Vagina (tissue), 2 donors: ENCODE measurements at regions not wholly inside any gene's neighbourhood (a gene's known extent, or its start where the extent isn't known, plus 50 kb on each side); places are given as distances from the start of the nearest gene placed in this dataset.

Source experiments
- DNase-seq, 2 donors: peaks; one replicate each; pipeline ENCODE4 v3.0.0-alpha.2; 2017; ENCODE audit errors: extremely low spot score in 2 of 2
- H3K27ac ChIP-seq: fragments of 200-600 bp; sonication (generic); one replicate; pipeline ENCODE4 v1.5.1; 2019
- H3K27me3 ChIP-seq: fragments of 200-600 bp; sonication (generic); one replicate; pipeline ENCODE4 v1.5.1; 2019
- H3K36me3 ChIP-seq, 2 donors: fragments of 200-600 bp; sonication (generic); one replicate each; pipeline ENCODE4 v1.5.1; 2017 to 2019
- H3K4me1 ChIP-seq: fragments of 200-600 bp; sonication (generic); one replicate; pipeline ENCODE4 v1.5.1; 2019
- H3K4me3 ChIP-seq, 2 donors: fragments of 200-600 bp; sonication (generic); 1 replicate in 1 of 2; 2 replicates in 1 of 2; pipeline ENCODE4 v1.5.1; 2016 to 2019
- H3K9me3 ChIP-seq: fragments of 200-600 bp; sonication (generic); one replicate; pipeline ENCODE4 v1.5.1; 2019
- POLR2A ChIP-seq, 2 donors: fragments of 450-650 bp; IDR thresholded peaks; one replicate each; pipeline ENCODE4 v1.6.1; 2017; ENCODE audit warnings: antibody characterized with exemption in 2 of 2, mild to moderate bottlenecking in 2 of 2, moderate library complexity in 2 of 2
- POLR2AphosphoS5 ChIP-seq, 2 donors: sonication (generic); formaldehyde crosslinking; IDR thresholded peaks; one replicate each; pipeline ENCODE4 v1.9.0; 2017; ENCODE audit warnings: antibody characterized with exemption in 2 of 2, mild to moderate bottlenecking in 2 of 2, low read depth in 1 of 2; ENCODE audit not compliant: insufficient read depth in 1 of 2
- intact Hi-C: fragments of 100-400 bp; cut with DNase I; formaldehyde crosslinking; loops from one replicate; pipeline ENCODE4 v1.15.1; 2023
- TF ChIP-seq, protein P1 (sequence below), 3 experiments: fragments of 450-650 bp in 2 of 3; fragments of 200-600 bp in 1 of 3; sonication (generic) in 1 of 3; IDR thresholded peaks; one replicate each; pipeline ENCODE4 v1.5.1; 2017 to 2019; ENCODE audit warnings: antibody characterized with exemption in 3 of 3, mild to moderate bottlenecking in 2 of 3, moderate library complexity in 2 of 3

DNA sequence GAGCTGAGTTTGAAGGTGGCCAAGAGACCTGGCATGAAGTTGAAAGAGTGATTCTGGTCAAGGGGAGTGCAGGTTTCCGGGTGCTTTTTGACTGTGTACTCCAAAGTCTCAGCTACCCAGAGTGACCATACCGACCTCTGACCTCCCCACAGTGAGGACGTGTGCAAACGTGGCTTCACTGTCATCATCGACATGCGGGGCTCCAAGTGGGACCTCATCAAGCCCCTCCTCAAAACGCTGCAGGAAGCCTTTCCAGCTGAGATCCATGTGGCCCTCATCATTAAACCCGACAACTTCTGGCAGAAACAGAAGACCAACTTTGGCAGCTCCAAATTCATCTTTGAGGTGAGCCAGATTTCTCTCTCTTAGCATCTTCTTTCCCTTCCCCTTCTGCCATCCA is 272.4 kb upstream of the ROPN1 start:
- no peaks in the 10 kb centered on the region for H3K27me3 ChIP-seq
- H3K9me3 ChIP-seq: no peaks in the 10 kb centered on the region
- H3K36me3 ChIP-seq: no peaks in the 10 kb centered on the region
- no peak overlapping the region for H3K4me3 ChIP-seq
- no peak for TF ChIP-seq POLR2A (IDR thresholded peaks at IDR 0.05)
- TF ChIP-seq, protein P1, sequence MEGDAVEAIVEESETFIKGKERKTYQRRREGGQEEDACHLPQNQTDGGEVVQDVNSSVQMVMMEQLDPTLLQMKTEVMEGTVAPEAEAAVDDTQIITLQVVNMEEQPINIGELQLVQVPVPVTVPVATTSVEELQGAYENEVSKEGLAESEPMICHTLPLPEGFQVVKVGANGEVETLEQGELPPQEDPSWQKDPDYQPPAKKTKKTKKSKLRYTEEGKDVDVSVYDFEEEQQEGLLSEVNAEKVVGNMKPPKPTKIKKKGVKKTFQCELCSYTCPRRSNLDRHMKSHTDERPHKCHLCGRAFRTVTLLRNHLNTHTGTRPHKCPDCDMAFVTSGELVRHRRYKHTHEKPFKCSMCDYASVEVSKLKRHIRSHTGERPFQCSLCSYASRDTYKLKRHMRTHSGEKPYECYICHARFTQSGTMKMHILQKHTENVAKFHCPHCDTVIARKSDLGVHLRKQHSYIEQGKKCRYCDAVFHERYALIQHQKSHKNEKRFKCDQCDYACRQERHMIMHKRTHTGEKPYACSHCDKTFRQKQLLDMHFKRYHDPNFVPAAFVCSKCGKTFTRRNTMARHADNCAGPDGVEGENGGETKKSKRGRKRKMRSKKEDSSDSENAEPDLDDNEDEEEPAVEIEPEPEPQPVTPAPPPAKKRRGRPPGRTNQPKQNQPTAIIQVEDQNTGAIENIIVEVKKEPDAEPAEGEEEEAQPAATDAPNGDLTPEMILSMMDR (IDR thresholded peaks at IDR 0.05): no peak
- TF ChIP-seq POLR2AphosphoS5 (IDR thresholded peaks at IDR 0.05; ENCODE audit: insufficient read depth in 1 of 2, low read depth in 1 of 2): no peak
- no peak overlapping the region for H3K27ac ChIP-seq
- intact Hi-C loops: no loop called here
- H3K4me1 ChIP-seq: peaks cover 36% of the 10 kb centered on the region
- peak in 1 of 2 donors; percentile 79 for DNase-seq

- Histone ChIP-seq H3K9me3 (no peaks in the 10 kb centered on the region), H3K27me3 (no peaks in the 10 kb centered on the region), H3K27ac (peak overlapping the region; percentile 36), H3K4me3 (no peak overlapping the region), H3K4me1 (peaks cover 24% of the 10 kb centered on the region), H3K36me3 (no peaks in the 10 kb centered on the region)
- intact Hi-C loops: no loop called here
- DNase-seq: peak in 1 of 2 donors; percentile 58
- TF ChIP-seq POLR2A (IDR thresholded peaks at IDR 0.05) (no peak), POLR2AphosphoS5 (IDR thresholded peaks at IDR 0.05; ENCODE audit: insufficient read depth in 1 of 2, low read depth in 1 of 2) (no peak)
- TF ChIP-seq, protein P1 (IDR thresholded peaks at IDR 0.05): no peak
These were observed 274.6 kb upstream of the ROPN1 start for GRCh38 chr3:124266487-124266886.

GRCh38 chr3:124267406-124267805 is 275.5 kb upstream of the ROPN1 start:
- H3K27ac ChIP-seq: no peak overlapping the region
- intact Hi-C loops: no loop called here
- H3K4me1 ChIP-seq: peaks cover 25% of the 10 kb centered on the region

GRCh38 chr3:124268355-124268754 is 276.4 kb upstream of the ROPN1 start:
- peaks cover 31% of the 10 kb centered on the region for H3K4me1 ChIP-seq
- peak in 1 of 2 donors; percentile 64 for DNase-seq
- TF ChIP-seq POLR2AphosphoS5 (IDR thresholded peaks at IDR 0.05; ENCODE audit: insufficient read depth in 1 of 2, low read depth in 1 of 2) (no peak), POLR2A (IDR thresholded peaks at IDR 0.05) (no peak)
- TF ChIP-seq, protein P1 (IDR thresholded peaks at IDR 0.05): no peak
- peak overlapping the region; percentile 4 for H3K27ac ChIP-seq
- H3K4me3 ChIP-seq: no peak overlapping the region
- intact Hi-C loops: no loop called here
- H3K36me3 ChIP-seq: no peaks in the 10 kb centered on the region
- no peaks in the 10 kb centered on the region for H3K27me3 ChIP-seq
- H3K9me3 ChIP-seq: no peaks in the 10 kb centered on the region

More at GRCh38 chr3:124267406-124267805, 275.5 kb upstream of the ROPN1 start:
- H3K4me3 ChIP-seq: no peak overlapping the region
- DNase-seq: no peak
- H3K27me3 ChIP-seq: no peaks in the 10 kb centered on the region
- H3K36me3 ChIP-seq: no peaks in the 10 kb centered on the region
- no peak for TF ChIP-seq POLR2A (IDR thresholded peaks at IDR 0.05)
- no peak for TF ChIP-seq POLR2AphosphoS5 (IDR thresholded peaks at IDR 0.05; ENCODE audit: insufficient read depth in 1 of 2, low read depth in 1 of 2)
- TF ChIP-seq, protein P1 (IDR thresholded peaks at IDR 0.05): no peak
- H3K9me3 ChIP-seq: no peaks in the 10 kb centered on the region

- H3K27ac ChIP-seq: no peak overlapping the region
- intact Hi-C loops: no loop called here
These were observed 277.7 kb upstream of the ROPN1 start for GRCh38 chr3:124269619-124270018.

More at GRCh38 chr3:124269619-124270018, 277.7 kb upstream of the ROPN1 start:
- no peaks in the 10 kb centered on the region for H3K9me3 ChIP-seq
- peaks cover 35% of the 10 kb centered on the region for H3K4me1 ChIP-seq
- no peak overlapping the region for H3K4me3 ChIP-seq
- no peaks in the 10 kb centered on the region for H3K27me3 ChIP-seq
- H3K36me3 ChIP-seq: no peaks in the 10 kb centered on the region
- TF ChIP-seq POLR2AphosphoS5 (IDR thresholded peaks at IDR 0.05; ENCODE audit: insufficient read depth in 1 of 2, low read depth in 1 of 2): no peak
- TF ChIP-seq POLR2A (IDR thresholded peaks at IDR 0.05): no peak
- TF ChIP-seq, protein P1 (IDR thresholded peaks at IDR 0.05): no peak
- no peak for DNase-seq
